Testis (tissue), 2 donors: ENCODE measurements at regions not wholly inside any gene's neighbourhood (a gene's known extent, or its start where the extent isn't known, plus 50 kb on each side); places are given as distances from the start of the nearest gene placed in this dataset.

ENCODE experiments used
- DNase-seq: peaks from one replicate; pipeline ENCODE4 v3.0.0-alpha.2; 2019
- H3K27ac ChIP-seq, 2 donors: fragments of 200-600 bp; sonication (generic); one replicate each; pipeline ENCODE4 v1.5.1; 2019
- H3K27me3 ChIP-seq: fragments of 200-600 bp; sonication (generic); one replicate; pipeline ENCODE4 v1.5.1; 2019
- H3K36me3 ChIP-seq: fragments of 200-600 bp; sonication (generic); one replicate; pipeline ENCODE4 v1.5.1; 2017; ENCODE audit warnings: low read depth; ENCODE audit errors: missing control alignments
- H3K4me1 ChIP-seq: fragments of 200-600 bp; sonication (generic); one replicate; pipeline ENCODE4 v1.5.1; 2019
- H3K4me3 ChIP-seq, 2 donors: fragments of 200-600 bp; sonication (generic); one replicate each; pipeline ENCODE4 v1.5.1; 2017 to 2019
- H3K9me3 ChIP-seq: fragments of 200-600 bp; sonication (generic); one replicate; pipeline ENCODE4 v1.5.1; 2017
- POLR2A ChIP-seq: fragments of 450-650 bp; IDR thresholded peaks from one replicate; pipeline ENCODE4 v1.6.1; 2017; ENCODE audit warnings: antibody characterized with exemption, mild to moderate bottlenecking, moderate library complexity
- WGBS, 2 donors: methylation state at CpG; one replicate each; pipeline ENCODE4 v1.1.5; 2018; 5-methylcytosine and 5-hydroxymethylcytosine counted together
- intact Hi-C: fragments of 100-400 bp; cut with DNase I; formaldehyde crosslinking; loops from one replicate; pipeline ENCODE4 v1.15.1; 2023; ENCODE audit warnings: low total_unique reads
- TF ChIP-seq, protein P1 (sequence below), 3 experiments: fragments of 450-650 bp in 2 of 3; fragments of 200-600 bp in 1 of 3; sonication (generic) in 1 of 3; IDR thresholded peaks; one replicate each; pipeline ENCODE4 v1.5.1; 2016 to 2019; ENCODE audit warnings: antibody characterized with exemption in 3 of 3, mild to moderate bottlenecking in 2 of 3, moderate library complexity in 1 of 3

DNA sequence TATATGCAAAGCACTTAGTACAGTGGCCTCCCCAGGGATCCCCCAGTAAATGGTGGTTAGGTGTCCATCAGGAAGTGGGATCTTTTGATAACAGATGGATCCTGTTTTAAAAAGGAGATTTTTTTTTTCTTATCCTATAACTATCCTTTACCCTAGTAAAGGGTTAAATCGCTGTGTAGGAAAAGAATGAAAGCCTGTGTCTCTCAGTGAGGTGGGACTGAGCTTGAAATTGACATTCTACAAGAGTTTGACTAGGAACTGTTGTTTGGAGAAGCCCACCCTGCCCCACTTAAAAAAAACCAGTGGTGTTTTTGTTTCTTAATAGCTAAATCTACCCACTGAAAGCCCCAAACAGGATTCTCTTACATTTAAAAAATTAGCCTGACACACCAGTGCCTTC is 112.2 kb upstream of the EGLN3 start:
- intact Hi-C loops, result no loop called here

DNA sequence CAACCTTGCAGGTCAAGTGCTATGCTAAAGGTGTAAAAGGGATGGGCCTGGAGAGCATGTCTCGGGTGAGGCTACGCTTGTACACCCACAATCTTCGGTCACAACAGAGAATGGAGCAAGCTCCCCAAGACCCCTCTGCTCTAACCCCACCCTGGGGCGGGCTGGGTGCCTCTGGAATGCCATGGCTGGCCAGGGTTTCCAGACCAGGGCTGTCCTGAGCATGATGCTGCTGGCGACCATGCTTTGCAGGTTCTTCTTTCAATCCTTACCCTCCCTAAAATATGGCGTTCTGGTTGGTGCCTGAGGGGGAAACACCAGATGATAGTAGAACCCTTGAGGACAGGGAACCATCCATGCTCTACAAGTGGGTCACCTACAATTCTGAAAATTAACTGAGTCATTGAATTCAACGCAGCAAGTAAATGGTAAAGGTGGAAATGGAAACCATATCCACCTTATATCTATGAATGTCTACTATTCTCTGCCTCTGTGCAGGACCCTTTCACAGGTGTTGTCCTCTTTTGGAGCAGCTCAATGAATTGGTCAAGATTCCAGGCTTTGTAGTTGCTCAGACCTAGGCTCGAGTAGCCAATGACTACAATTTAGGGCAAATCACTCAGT is 111.6 kb upstream of the EGLN3 start:
- Histone ChIP-seq H3K9me3 (no peaks in the 10 kb centered on the region), H3K27ac (no peak overlapping the region), H3K27me3 (no peaks in the 10 kb centered on the region), H3K36me3 (no peaks in the 10 kb centered on the region), H3K4me3 (no peak overlapping the region), H3K4me1 (no peaks in the 10 kb centered on the region)
- no peak for TF ChIP-seq POLR2A
- TF ChIP-seq, protein P1, sequence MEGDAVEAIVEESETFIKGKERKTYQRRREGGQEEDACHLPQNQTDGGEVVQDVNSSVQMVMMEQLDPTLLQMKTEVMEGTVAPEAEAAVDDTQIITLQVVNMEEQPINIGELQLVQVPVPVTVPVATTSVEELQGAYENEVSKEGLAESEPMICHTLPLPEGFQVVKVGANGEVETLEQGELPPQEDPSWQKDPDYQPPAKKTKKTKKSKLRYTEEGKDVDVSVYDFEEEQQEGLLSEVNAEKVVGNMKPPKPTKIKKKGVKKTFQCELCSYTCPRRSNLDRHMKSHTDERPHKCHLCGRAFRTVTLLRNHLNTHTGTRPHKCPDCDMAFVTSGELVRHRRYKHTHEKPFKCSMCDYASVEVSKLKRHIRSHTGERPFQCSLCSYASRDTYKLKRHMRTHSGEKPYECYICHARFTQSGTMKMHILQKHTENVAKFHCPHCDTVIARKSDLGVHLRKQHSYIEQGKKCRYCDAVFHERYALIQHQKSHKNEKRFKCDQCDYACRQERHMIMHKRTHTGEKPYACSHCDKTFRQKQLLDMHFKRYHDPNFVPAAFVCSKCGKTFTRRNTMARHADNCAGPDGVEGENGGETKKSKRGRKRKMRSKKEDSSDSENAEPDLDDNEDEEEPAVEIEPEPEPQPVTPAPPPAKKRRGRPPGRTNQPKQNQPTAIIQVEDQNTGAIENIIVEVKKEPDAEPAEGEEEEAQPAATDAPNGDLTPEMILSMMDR (IDR thresholded peaks at IDR 0.05), result no peak
- intact Hi-C loops, result no loop called here
- 88 to 93% methylated on average over 8 of the region's 8 CpGs for WGBS, 2 donors
- no peak for DNase-seq

More for the DNA sequence above, 112.2 kb upstream of the EGLN3 start:
- Histone ChIP-seq H3K9me3 (no peaks in the 10 kb centered on the region), H3K27ac (no peak overlapping the region), H3K4me1 (no peaks in the 10 kb centered on the region), H3K27me3 (no peaks in the 10 kb centered on the region), H3K36me3 (no peaks in the 10 kb centered on the region), H3K4me3 (no peak overlapping the region)
- no peak for DNase-seq
- 84 to 85% methylated on average over 1 of the region's 1 CpG for WGBS, 2 donors
- TF ChIP-seq, protein P1 (IDR thresholded peaks at IDR 0.05), result no peak
- no peak for TF ChIP-seq POLR2A

GRCh38 chr14:34060651-34060999 is 109.8 kb upstream of the EGLN3 start:
- no peaks in the 10 kb centered on the region for H3K36me3 ChIP-seq
- DNase-seq, result no peak
- no peaks in the 10 kb centered on the region for H3K4me1 ChIP-seq
- H3K9me3 ChIP-seq, result no peaks in the 10 kb centered on the region
- peak overlapping the region; percentile 70 to 73 for H3K4me3 ChIP-seq
- H3K27me3 ChIP-seq, result no peaks in the 10 kb centered on the region
- TF ChIP-seq POLR2A, result no peak
- TF ChIP-seq, protein P1 (IDR thresholded peaks at IDR 0.05), result no peak
- WGBS, 2 donors, result 37% methylated on average over 16 of the region's 16 CpGs
- peak overlapping the region; percentile 72 to 78 for H3K27ac ChIP-seq
- intact Hi-C loops, result no loop called here

DNA sequence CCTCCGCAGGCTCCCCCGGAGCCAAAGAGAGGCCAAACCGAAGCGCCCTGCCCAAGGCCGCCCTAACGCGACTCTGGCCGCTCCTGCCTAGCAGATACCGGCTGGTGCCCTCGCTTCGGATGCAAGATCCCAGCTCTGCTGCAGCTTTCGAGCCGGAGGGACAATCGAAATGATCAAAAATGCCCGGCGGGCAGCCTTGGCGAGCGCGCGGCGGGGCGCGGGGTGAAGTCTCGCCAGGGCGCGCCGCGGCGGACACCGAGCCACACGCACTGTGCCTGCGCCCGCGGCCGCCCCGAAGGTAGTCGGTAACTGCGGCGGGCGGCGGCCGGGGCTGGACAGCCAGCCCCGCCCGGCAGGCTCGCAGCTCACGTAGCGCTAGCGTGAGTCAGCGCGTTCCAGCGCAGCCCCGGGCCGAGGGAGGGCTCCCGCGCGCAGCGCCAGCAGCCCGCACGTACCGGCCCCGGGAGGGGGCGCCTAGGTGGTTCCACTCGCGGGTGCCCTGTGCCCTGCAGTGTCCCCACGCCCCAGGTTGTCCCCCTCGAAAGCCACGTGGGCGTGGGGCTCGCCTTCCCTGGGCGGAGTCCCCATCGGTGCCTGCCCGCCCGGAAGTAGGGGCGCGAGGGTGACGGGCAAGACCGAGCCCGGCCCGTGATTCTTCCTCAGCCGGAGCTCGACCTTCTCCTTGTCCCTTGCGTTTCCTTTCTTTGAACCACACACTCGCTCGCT is 109.2 kb upstream of the EGLN3 start:
- TF ChIP-seq, protein P1 (IDR thresholded peaks at IDR 0.05), result no peak
- TF ChIP-seq POLR2A, result no peak
- Histone ChIP-seq H3K4me3 (peak overlapping the region; percentile 70 to 73), H3K36me3 (no peaks in the 10 kb centered on the region), H3K9me3 (no peaks in the 10 kb centered on the region), H3K4me1 (no peaks in the 10 kb centered on the region), H3K27ac (peak overlapping the region; percentile 72 to 78), H3K27me3 (no peaks in the 10 kb centered on the region)
- intact Hi-C loops, result no loop called here
- WGBS, 2 donors, result 1 to 3% methylated on average over 22 to 71 of the region's 84 CpGs
- DNase-seq, result peak; percentile 78
